ENCODE measurements at regions not wholly inside any gene's neighbourhood (a gene's known extent, or its start where the extent isn't known, plus 50 kb on each side); places are given as distances from the start of the nearest gene placed in this dataset.
A peak's percentile ranks its signal among the peaks of the same experiment; 100 is the strongest.

- DNase-seq (ENCODE audit: low read depth) = no peak
Measured at GRCh38 chr3:27861046-27862036, 139.2 kb upstream of the EOMES start.

GRCh38 chr3:27865731-27866130 lies 143.6 kb upstream of the EOMES start:
- no peak for DNase-seq (ENCODE audit: low read depth)

- no peak for DNase-seq (ENCODE audit: low read depth)
Measured at GRCh38 chr3:27869152-27869551, 147.0 kb upstream of the EOMES start.

GRCh38 chr3:27877061-27878013 lies 155.2 kb upstream of the EOMES start:
- no peak for DNase-seq (ENCODE audit: low read depth)

GRCh38 chr3:27878014-27878383 lies 155.9 kb upstream of the EOMES start:
- DNase-seq (ENCODE audit: low read depth) = no peak

GRCh38 chr3:27880969-27881892 lies 159.1 kb upstream of the EOMES start:
- DNase-seq (ENCODE audit: low read depth) = no peak

GRCh38 chr3:27883266-27883665 lies 161.1 kb upstream of the EOMES start:
- DNase-seq (ENCODE audit: low read depth) = no peak

GRCh38 chr3:27885641-27886040 lies 163.5 kb upstream of the EOMES start:
- no peak for DNase-seq (ENCODE audit: low read depth)

GRCh38 chr3:27888562-27888961 lies 166.4 kb upstream of the EOMES start:
- DNase-seq (ENCODE audit: low read depth) = no peak

GRCh38 chr3:27889745-27890144 lies 167.6 kb upstream of the EOMES start:
- no peak for DNase-seq (ENCODE audit: low read depth)

GRCh38 chr3:27900316-27900715 lies 178.2 kb upstream of the EOMES start:
- no peak for DNase-seq (ENCODE audit: low read depth)

GRCh38 chr3:27903446-27903845 lies 181.3 kb upstream of the EOMES start:
- no peak for DNase-seq (ENCODE audit: low read depth)

GRCh38 chr3:27905625-27906024 lies 183.5 kb upstream of the EOMES start:
- DNase-seq (ENCODE audit: low read depth) = no peak

- no peak for DNase-seq (ENCODE audit: low read depth)
Measured at GRCh38 chr3:27907148-27907547, 185.0 kb upstream of the EOMES start.

GRCh38 chr3:27907929-27908328 lies 185.8 kb upstream of the EOMES start:
- DNase-seq (ENCODE audit: low read depth) = no peak

GRCh38 chr3:27910456-27910855 lies 188.3 kb upstream of the EOMES start:
- peak; percentile 22 for DNase-seq (ENCODE audit: low read depth)

- DNase-seq (ENCODE audit: low read depth) = no peak
Measured at GRCh38 chr3:27914199-27914598, 192.1 kb upstream of the EOMES start.

- DNase-seq (ENCODE audit: low read depth) = no peak
Measured at GRCh38 chr3:27923349-27924068, 201.4 kb upstream of the EOMES start.

- DNase-seq (ENCODE audit: low read depth) = no peak
Measured at GRCh38 chr3:27927882-27928281, 205.8 kb upstream of the EOMES start.

GRCh38 chr3:27930052-27930602 lies 208.0 kb upstream of the EOMES start:
- DNase-seq (ENCODE audit: low read depth) = no peak

Data from forelimb muscle (tissue), 1 donor.